ENCODE measurements at regions not wholly inside any gene's neighbourhood (a gene's known extent, or its start where the extent isn't known, plus 50 kb on each side); places are given as distances from the start of the nearest gene placed in this dataset.
"Not testable (repeated sequence)": the region's sequence is repeated elsewhere in the genome, so short reads cannot be mapped to it uniquely, and the experiment has no call there.

DNA sequence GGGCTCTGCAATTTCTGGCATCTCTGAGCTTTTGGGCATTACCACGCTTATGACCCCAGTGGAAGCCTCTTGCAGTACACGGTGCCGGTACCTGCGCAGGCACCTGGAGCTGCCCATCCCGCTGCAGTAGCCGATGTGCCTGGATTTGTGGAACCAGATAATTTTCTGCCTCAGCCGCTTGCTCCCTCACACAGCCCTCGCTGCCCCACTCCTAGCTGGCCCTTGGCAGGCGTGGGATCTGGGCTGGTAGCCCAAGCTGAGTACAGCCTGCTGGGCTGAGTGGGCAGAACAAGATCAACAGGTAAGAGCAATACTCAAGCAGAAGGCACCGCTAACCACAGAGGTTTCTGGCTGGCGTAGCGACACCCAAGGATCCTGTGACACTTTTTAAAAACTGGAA lies 1808.8 kb upstream of the ACO1 start:
- Histone ChIP-seq H3K36me3 (no peaks in the 10 kb centered on the region), H3K4me2 (no peak overlapping the region), H3K9ac (no peak overlapping the region), H3K27me3 (no peaks in the 10 kb centered on the region), H3K4me1 (no peaks in the 10 kb centered on the region), H3K27ac (no peak overlapping the region), H4K20me1 (no peaks in the 10 kb centered on the region), H3K4me3 (no peak overlapping the region), H3K9me3 (replicated peaks in 1 of 11) (peaks cover 6 to 16% (median 11%) of the 10 kb centered on the region in 11 experiments; a peak in 13 of 22 replicates)
- no peak for TF ChIP-seq Cebpa-rat (IDR thresholded peaks at IDR 0.05)

DNA sequence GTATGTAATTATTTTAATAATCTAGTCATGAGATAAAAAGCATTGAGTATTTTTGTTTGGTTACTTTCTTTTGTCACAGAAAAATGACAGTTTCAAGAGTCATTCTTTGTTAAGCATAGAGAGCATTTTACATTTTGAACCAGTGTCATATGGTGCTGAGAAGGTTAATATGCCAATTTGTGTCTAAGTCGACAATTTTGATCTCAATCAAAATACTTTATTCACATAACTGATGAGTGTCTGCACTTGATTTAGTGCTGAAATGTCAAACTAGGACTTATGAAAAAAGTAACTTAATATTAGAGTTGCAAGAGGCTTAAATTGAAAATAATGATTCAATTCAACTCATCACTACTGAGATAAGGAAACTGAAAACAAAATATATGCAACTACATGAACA lies 1804.6 kb upstream of the ACO1 start:
- Histone ChIP-seq H3K36me3 (no peaks in the 10 kb centered on the region), H3K27me3 (no peaks in the 10 kb centered on the region), H3K4me2 (no peak overlapping the region), H3K9ac (no peak overlapping the region), H3K4me1 (no peaks in the 10 kb centered on the region), H3K9me3 (replicated peaks in 1 of 11) (peaks cover 2 to 10% (median 5%) of the 10 kb centered on the region in 11 experiments; a peak in 13 of 22 replicates), H3K4me3 (no peak overlapping the region), H4K20me1 (no peaks in the 10 kb centered on the region), H3K27ac (no peak overlapping the region)
- TF ChIP-seq Cebpa-rat (IDR thresholded peaks at IDR 0.05) = no peak

- no peaks in the 10 kb centered on the region for H3K4me1 ChIP-seq
- no peaks in the 10 kb centered on the region for H3K36me3 ChIP-seq
Observed at GRCh38 chr9:30582240-30582639, 1802.2 kb upstream of the ACO1 start.

GRCh38 chr9:30584559-30584958 lies 1799.9 kb upstream of the ACO1 start:
- no peaks in the 10 kb centered on the region for H3K36me3 ChIP-seq
- no peak overlapping the region for H3K4me3 ChIP-seq
- no peaks in the 10 kb centered on the region for H3K4me1 ChIP-seq
- no peaks in the 10 kb centered on the region for H3K9me3 ChIP-seq (replicated peaks in 1 of 11)
- no peaks in the 10 kb centered on the region for H3K27me3 ChIP-seq
- no peak overlapping the region for H3K27ac ChIP-seq
- no peak overlapping the region for H3K4me2 ChIP-seq
- H4K20me1 ChIP-seq = no peaks in the 10 kb centered on the region
- TF ChIP-seq Cebpa-rat (IDR thresholded peaks at IDR 0.05) = no peak
- H3K9ac ChIP-seq = no peak overlapping the region

More at GRCh38 chr9:30582240-30582639, 1802.2 kb upstream of the ACO1 start:
- H3K27ac ChIP-seq = no peak overlapping the region
- no peak for TF ChIP-seq Cebpa-rat (IDR thresholded peaks at IDR 0.05)
- no peak overlapping the region for H3K4me3 ChIP-seq
- H4K20me1 ChIP-seq = no peaks in the 10 kb centered on the region
- no peaks in the 10 kb centered on the region for H3K9me3 ChIP-seq (replicated peaks in 1 of 11)
- H3K9ac ChIP-seq = no peak overlapping the region
- no peak overlapping the region for H3K4me2 ChIP-seq
- no peaks in the 10 kb centered on the region for H3K27me3 ChIP-seq

DNA sequence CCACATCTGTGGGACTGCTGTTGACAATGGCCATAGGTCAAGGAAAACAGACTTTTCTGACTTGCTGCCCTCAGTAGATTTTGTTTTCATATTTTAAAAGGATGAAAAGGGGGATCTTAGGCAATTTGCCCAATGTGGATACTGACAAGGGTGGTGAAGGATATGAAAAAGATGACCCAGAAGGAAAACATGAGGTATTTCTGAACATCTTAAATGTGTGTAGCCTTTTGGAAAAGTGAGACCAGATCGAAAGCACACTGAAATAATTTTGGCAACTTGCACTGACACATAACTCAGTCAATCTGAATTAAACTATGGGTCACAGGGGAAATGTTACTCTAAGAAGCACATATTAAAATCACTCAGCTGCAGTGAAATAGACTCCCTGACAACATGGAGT lies 1793.0 kb upstream of the ACO1 start:
- no peak for TF ChIP-seq Cebpa-rat (IDR thresholded peaks at IDR 0.05)
- H3K4me2 ChIP-seq = no peak overlapping the region

GRCh38 chr9:30597608-30598007 lies 1786.8 kb upstream of the ACO1 start:
- TF ChIP-seq Cebpa-rat (IDR thresholded peaks at IDR 0.05) = no peak
- no peak overlapping the region for H3K4me3 ChIP-seq
- H3K36me3 ChIP-seq = no peaks in the 10 kb centered on the region
- H3K4me2 ChIP-seq = no peak overlapping the region
- H3K9me3 ChIP-seq (replicated peaks in 1 of 11) = peaks cover 0 to 8% (median 0%) of the 10 kb centered on the region in 11 experiments; a peak in 1 of 22 replicates
- no peak overlapping the region for H3K27ac ChIP-seq
- H3K9ac ChIP-seq = no peak overlapping the region
- no peaks in the 10 kb centered on the region for H3K4me1 ChIP-seq
- no peaks in the 10 kb centered on the region for H4K20me1 ChIP-seq
- no peaks in the 10 kb centered on the region for H3K27me3 ChIP-seq

More for the DNA sequence above, 1793.0 kb upstream of the ACO1 start:
- no peaks in the 10 kb centered on the region for H4K20me1 ChIP-seq
- H3K27ac ChIP-seq = no peak overlapping the region
- no peak overlapping the region for H3K9ac ChIP-seq
- H3K27me3 ChIP-seq = no peaks in the 10 kb centered on the region
- no peaks in the 10 kb centered on the region for H3K36me3 ChIP-seq
- no peaks in the 10 kb centered on the region for H3K4me1 ChIP-seq
- no peak overlapping the region for H3K4me3 ChIP-seq
- no peaks in the 10 kb centered on the region for H3K9me3 ChIP-seq (replicated peaks in 1 of 11)

GRCh38 chr9:30605936-30606335 lies 1778.5 kb upstream of the ACO1 start:
- Histone ChIP-seq H3K4me3 (no peak overlapping the region), H3K9ac (no peak overlapping the region), H4K20me1 (no peaks in the 10 kb centered on the region), H3K4me1 (peaks cover 0 to 6% (median 0%) of the 10 kb centered on the region in 10 experiments; a peak in 1 of 20 replicates), H3K27me3 (no peaks in the 10 kb centered on the region), H3K36me3 (no peaks in the 10 kb centered on the region), H3K27ac (no peak overlapping the region), H3K9me3 (replicated peaks in 1 of 11) (peaks cover 0 to 19% (median 8%) of the 10 kb centered on the region in 11 experiments; a peak in 12 of 22 replicates), H3K4me2 (no peak overlapping the region)
- TF ChIP-seq Cebpa-rat (IDR thresholded peaks at IDR 0.05) = no peak

DNA sequence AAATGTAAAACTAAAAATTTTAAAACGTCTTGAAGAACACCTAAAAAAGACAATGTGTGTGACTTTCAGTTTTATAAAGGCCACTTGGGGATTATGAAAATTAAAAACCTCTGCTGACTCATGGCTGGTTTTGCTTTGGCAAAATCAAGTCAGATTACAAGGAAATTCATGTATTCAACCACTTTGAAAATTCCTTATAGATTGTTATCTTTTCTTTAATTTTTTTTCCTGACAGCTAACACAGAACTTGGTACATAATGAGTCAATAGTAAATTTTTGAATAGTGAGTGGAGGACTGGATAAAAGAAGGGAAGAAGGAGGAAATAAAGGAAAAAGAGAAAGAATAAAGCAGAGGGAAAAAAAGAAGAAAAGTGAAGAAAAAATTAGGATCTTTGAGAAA lies 1774.7 kb upstream of the ACO1 start:
- H3K9ac ChIP-seq = no peak overlapping the region
- H3K9me3 ChIP-seq (replicated peaks in 1 of 11) = peaks cover 0 to 10% (median 0%) of the 10 kb centered on the region in 11 experiments; a peak in 5 of 22 replicates
- H3K27me3 ChIP-seq = no peaks in the 10 kb centered on the region
- no peak overlapping the region for H3K4me3 ChIP-seq
- H3K27ac ChIP-seq = no peak overlapping the region
- no peaks in the 10 kb centered on the region for H4K20me1 ChIP-seq
- TF ChIP-seq Cebpa-rat (IDR thresholded peaks at IDR 0.05) = no peak
- H3K4me2 ChIP-seq = no peak overlapping the region
- H3K36me3 ChIP-seq = no peaks in the 10 kb centered on the region
- no peaks in the 10 kb centered on the region for H3K4me1 ChIP-seq

DNA sequence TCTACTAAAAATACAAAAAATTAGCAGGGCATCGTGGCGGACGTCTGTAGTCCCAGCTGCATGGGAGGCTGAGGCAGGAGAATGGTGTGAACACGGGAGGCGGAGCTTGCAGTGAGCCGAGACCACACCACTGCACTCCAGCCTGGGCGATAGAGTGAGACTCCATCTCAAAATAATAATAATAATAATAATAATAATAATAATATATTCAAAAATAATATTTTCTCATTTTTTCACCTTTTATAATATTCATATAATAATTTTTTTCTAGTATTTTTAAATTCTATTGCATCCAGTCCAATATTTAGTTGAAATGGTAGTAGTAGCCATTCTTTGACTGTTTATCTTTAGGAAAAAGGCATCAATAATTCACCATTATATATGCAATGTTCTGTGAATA lies 1767.7 kb upstream of the ACO1 start:
- H3K4me1 ChIP-seq, H3K4me3 ChIP-seq, H4K20me1 ChIP-seq, H3K4me2 ChIP-seq, H3K27me3 ChIP-seq, H3K27ac ChIP-seq, H3K36me3 ChIP-seq, H3K9ac ChIP-seq: not testable (repeated sequence)
- H3K9me3 ChIP-seq (replicated peaks in 1 of 11) = peaks cover 0 to 20% (median 0%) of the 10 kb centered on the region in 11 experiments; a peak in 3 of 22 replicates

- Histone ChIP-seq H3K4me3 (no peak overlapping the region), H3K9me3 (replicated peaks in 1 of 11) (peaks cover 0 to 8% (median 0%) of the 10 kb centered on the region in 11 experiments; a peak in 2 of 22 replicates), H3K4me1 (peaks cover 0 to 5% (median 0%) of the 10 kb centered on the region in 10 experiments; a peak in 1 of 20 replicates), H3K4me2 (no peak overlapping the region), H3K36me3 (no peaks in the 10 kb centered on the region), H4K20me1 (no peaks in the 10 kb centered on the region), H3K27ac (no peak overlapping the region), H3K9ac (no peak overlapping the region), H3K27me3 (no peaks in the 10 kb centered on the region)
- no peak for TF ChIP-seq Cebpa-rat (IDR thresholded peaks at IDR 0.05)
Observed at GRCh38 chr9:30622561-30622960, 1761.9 kb upstream of the ACO1 start.
